ENCODE measurements at regions not wholly inside any gene's neighbourhood (a gene's known extent, or its start where the extent isn't known, plus 50 kb on each side); places are given as distances from the start of the nearest gene placed in this dataset.
"Not testable (repeated sequence)": the region's sequence is repeated elsewhere in the genome, so short reads cannot be mapped to it uniquely, and the experiment has no call there.

DNA sequence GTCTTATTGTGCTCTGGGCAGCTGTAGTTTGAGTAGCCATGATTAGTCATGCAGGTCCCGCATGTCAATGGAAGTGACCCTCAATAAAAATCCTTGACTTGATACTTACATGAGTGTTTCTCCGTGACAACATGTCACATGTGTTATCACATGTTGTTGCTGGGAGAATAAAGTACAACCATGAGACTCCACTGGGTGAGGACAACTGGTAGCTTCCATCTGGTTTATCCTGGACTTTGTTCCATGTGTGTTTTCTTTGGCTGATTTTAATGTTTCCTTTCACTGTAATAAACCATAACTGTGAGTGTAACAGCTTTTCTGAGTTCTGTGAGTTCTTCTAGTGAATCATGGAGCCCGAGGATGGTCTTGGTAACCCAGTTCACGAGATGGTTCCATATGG lies 63.1 kb upstream of the NDN start:
- DNase-seq (ENCODE audit: low read depth) = no peak

DNA sequence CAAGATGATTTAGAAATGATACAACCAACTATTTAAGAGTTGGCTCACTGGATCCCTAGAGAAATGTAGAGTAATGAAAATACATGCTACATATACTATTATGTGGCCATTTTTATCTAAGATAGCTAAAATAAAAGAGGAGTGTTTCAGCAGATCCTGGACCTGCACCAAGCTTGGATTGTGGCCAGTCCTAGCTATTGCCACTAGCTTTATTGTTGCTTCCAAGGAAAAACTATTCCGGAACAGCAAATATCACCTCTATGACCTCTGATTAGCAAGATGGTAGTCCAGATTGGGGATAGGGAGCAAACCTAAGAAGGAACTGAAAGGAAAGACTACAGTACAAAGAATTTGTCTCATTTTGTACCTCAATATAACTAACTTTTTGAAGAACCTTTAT lies 63.7 kb upstream of the NDN start:
- DNase-seq (ENCODE audit: low read depth) = no peak

DNA sequence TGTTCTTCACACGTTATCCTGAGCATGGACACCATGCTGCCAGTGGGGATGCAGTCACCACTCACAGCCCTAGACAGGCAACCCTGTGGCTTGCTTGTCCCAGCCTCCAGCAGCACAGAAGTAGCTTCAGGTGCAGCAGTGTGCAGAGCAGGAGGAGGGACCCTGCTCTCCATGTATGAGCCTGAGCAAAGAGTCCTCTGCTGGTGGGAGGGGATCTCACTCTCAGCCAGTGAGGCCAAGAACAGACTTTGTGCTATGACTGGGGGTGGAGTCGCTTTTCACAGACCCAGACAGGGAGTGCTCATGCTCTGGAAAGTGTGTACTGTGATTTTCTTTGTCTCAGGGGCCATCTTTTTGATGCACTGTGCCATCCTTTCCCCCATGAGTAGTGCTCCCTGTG lies 66.1 kb upstream of the NDN start:
- no peak for DNase-seq (ENCODE audit: low read depth)

DNA sequence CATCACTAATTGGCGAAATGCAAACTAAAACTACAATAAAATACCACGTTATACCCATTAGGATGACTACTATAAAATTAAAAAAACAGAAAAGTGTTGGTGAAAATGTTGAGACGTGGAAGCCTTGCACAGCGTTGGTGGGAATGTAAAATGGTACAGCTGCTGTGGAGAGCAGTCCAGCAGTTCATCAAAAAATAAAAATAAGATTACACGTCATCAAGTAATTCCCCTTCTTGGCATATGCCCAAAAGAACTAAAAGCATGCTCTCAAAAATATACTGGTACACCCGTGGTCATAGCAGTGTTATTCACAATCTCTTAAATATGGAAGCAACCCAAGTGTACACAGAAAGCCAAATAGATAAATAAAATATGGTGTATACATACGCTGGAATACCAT lies 71.8 kb upstream of the NDN start:
- DNase-seq (ENCODE audit: low read depth) = no peak

DNA sequence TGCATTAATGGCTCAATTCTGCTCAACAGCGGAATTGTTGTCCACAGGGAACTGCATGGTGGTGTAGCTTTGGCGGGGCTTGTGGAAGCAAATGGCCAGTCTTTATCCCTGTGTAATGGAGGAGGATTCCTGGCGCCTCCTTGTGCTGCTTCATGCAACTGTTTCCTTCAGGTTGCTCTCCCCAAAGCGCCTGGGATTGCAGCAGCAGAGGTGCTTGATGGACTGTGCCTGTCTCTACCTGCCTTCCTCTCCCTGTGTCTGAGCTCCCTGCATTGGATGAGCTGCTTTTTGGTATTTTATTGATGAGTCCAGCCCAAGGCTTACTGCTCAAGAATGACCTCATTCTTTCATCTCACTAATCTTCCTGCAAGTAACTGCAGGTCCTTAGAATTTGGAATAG lies 72.9 kb upstream of the NDN start:
- DNase-seq (ENCODE audit: low read depth) = no peak

DNA sequence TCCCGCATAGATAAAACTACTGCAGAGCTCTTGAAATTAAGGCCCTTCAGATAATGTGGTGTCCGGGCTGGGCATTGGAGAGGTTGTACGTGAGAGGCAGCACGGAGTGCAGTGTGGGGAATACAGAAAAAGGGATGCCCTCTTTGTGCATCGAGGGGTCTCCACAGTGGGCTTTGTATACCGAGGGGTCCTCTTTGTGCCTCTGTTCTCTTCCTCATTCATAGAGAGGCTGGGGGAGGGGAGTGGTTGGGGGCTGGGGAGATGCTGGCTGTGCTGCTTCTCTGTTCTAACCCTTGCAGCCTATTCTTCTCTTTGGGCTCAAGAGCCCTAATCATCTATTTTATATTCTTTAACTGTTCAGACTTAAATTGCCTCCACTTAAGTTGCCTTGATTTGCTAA lies 74.3 kb upstream of the NDN start:
- DNase-seq (ENCODE audit: low read depth) = no peak

DNA sequence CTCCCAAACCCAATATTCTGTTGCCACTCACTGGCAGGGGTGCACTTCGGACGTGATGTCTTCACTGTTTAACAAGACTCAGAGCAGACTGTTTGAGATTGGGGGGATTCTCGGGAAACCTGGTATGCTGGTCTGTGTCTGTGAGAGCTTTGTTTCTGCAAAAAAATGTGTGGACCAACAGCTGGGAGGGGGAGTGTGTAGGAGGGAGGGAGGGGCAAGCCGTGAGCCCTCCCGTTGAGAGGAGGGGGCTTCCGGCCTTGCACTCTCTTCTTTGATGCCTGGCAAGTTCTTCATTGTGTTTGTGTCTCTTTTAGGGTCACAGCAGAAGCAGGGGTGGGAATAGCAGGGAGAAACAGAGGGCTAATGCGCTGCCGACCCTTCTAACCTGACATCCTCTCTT lies 74.9 kb upstream of the NDN start:
- no peak for DNase-seq (ENCODE audit: low read depth)

DNA sequence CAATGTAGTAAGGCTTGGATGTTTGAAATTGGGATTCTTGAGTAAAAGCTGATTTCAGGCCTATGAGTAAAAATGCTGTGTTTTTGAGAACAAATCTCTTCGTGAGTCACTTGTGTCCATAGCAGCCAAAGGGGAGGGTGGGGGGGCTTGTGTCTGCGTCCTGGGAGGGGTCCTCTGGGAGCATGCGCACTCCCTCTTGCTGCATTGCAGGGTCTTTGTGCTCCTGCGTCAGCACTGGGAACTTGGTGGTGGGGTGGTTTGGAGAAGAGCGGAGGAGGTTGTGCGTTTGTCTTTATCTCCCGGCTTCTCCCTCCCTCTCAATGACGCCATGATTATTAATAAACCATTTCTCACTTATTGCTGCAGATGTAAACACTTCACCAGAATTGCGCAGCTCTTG lies 75.9 kb upstream of the NDN start:
- no peak for DNase-seq (ENCODE audit: low read depth)

DNA sequence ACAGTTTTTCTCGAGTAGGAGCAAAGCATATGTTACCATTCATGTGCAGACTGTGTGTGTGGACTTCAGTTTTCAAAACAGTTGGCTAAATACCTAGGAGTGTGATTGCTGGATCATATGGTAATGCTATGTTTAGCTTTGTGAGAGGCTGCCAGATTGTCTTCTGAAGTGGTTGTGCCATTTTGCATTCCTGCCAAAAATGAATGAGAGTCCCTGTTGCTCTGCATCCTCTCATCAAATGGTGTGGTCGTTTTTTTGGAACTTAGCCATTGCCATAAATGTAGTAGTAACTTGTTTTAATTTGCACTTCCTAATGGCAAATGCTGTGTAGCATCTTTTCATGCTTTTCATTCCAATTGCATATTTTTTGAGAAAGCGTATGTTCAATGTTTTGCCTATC lies 77.2 kb upstream of the NDN start:
- DNase-seq (ENCODE audit: low read depth) = no peak

DNA sequence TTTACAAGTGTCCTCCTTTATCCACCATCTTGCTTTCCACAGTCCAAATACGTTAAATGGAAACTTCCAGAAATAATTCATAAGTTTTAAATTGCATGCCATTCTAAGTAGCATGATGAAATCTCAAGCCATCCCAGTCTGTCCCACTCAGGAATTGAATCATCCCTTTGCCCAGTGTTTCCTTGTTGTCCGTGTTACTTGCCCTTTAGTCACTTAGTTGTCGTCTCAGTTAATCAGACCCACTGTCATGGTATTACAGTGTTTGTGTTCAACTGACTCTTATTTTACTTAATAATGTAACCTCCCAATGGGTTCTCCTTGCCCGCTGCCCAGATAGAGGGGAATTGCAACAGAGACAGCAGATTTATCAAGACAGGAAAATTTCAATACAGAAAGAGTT lies 77.6 kb upstream of the NDN start:
- DNase-seq (ENCODE audit: low read depth) = no peak

DNA sequence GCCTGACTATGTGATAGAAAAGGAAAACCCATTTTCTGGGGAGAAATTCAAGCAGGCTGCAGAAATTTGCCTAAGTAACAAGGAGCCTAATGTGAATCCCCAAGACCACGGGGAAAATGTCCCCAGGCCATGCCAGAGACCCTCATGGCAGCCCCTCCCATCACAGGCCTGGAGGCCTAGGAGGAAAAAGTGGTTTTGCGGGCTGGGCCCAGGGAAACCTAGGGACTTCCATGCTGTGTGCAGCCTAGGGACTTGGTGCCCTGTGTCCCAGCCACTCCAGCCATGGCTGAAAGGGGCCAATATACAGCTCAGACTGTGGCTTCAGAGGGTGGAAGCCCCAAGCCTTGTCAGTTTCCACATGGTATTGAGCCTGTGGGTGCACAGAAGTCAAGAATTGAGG lies 79.7 kb upstream of the NDN start:
- not testable (repeated sequence) for DNase-seq (ENCODE audit: low read depth)

DNA sequence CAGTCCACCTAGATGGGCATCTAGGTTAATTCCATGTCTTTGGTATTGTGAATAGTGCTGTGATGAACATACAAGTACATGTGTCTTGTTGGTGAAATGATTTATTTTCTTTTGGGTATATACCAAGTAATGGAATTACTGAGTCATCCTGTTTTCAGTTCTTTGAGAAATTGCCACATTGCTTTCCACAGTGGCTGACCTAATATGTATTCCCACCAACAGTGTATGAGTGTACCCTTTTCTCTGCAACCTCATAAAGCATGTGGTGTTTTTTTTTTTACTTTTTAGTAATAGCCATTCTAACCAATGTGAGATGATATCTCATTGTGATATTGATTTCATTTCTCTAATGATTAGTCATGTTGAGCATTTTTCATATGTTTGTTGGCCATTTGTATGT lies 86.0 kb upstream of the NDN start:
- DNase-seq (ENCODE audit: low read depth) = no peak

DNA sequence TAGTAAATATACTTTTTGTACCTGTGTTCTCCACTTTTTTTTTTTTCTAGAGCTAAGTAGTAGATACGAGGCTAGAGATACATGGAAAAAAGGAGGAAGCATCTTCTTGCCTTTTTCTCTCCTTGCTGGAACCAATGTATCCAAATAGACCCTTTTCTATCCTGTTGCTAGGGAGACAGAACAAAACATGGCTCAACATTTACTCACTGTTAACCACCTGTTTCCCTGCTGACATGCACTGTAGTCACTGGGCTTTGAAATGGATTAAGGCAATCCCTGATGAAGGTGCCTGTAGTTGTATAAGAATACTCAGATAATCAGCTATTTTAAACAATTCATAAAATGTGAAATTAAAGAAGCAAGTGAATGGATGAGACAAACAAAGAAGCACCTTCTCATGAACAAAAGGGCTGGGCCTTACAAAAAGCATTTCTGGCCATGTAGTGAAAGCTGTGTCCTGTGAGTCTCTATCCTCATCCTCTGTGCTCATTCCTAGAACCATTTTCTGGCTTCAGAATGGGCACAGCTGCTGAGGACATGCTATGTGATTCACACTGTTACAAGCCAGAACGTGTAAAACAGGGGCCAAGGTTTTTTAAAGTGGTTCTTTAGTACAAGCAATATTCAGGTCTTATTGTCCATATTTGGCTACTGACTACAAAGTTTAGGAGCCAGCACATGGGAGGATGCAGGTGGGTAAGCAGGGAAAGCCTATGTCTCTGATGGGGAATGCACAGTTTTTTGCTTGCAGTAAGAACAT lies 100.4 kb upstream of the NDN start:
- no peak for DNase-seq (ENCODE audit: low read depth)

DNA sequence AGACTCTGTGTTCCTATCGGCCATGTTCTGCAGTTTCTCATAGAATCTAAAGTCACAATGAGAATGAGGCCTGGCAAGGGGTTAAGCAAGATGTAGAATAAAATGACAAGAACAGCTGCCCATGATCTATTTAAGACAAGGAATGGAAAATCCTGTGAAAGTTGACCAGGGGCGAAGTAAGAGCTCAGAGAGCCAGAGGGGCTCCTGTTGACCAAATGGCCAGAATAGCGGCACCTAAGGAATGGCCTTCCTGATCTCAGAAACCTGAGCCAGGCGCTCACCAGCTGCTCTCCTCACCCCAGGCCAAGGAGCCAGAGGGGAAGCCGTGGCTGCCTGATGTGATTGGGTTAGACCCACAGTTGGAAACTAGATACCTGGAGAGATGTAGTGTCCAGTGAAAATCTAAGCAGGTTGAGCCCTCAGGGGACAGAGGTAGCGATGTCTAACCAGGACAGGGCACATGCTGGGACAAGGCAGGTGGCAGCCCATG lies 106.1 kb upstream of the NDN start:
- no peak for DNase-seq (ENCODE audit: low read depth)

DNA sequence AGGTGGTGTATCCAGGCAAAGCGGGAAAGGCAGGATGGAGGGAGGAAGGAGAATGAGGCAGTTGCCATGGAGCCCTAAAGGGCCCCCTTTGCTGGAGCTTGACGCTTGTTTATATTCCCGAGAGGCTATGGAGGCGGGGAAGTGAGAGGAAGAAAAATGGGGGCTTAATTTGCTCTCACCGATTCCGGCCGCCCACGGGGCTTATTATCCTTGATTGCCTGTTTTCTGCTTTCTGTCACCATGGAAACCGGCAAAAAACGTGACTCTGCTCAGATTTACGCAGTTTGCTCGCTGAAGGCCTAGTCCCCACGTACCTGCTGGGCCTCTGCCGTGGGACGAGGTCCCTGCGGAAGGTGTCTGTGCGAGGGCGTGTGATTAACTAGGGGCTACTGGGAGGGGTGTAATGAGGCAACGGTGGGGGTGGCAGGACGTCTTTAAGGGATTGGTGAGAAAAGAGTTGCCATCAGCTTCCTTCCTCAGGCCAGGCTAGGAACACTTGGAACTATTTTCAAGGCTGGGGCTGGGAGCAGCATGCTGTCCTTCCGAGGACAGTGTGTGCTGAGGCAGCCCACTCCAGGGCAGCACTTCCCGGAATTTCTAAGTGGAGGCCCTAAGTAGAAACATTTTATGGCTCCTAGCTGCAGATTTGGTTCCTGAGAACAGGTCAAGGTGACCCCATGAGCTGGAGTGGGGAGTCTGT lies 110.8 kb upstream of the NDN start:
- no peak for DNase-seq (ENCODE audit: low read depth)

DNA sequence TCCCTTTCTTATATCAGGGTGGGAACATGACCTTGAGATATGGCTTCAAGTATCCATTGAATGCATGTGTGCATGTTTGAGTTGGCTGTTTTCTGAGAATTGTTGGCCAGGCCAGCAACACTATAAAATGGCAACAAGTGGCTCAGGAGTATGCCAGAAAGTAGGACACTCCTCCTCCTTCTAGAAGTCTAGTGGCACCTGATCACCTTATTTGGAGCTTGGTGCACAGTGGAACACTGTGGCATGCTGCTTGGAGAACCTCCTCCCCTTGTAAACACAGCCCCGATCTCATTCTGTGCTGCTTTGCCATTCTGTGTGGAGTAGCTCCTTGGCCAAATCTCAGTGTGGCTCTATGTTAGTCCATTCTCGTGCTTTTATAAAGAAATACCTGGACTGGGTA lies 114.8 kb upstream of the NDN start:
- DNase-seq (ENCODE audit: low read depth) = no peak

DNA sequence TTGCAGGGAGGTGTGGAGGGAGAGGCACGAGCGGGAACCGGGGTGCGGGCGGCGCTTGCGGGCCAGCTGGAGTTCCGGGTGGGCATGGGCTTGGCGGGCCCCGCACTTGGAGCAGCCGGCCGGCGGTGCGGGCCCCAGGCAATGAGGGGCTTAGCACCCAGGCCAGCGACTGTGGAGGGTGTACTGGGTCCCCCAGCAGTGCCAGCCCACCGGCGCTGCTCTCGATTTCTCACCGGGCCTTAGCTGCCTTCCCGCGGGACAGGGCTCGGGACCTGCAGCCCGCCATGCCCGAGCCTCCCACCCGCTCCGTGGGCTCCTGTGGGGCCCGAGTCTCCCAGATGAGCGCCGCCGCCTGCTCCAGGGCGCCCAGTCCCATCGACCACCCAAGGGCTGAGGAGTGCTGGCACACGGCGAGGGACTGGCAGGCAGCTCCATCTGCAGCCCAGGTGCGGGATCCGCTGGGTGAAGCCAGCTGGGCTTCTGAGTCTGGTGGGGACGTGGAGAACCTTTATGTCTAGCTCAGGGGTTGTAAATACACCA lies 115.9 kb upstream of the NDN start:
- not testable (repeated sequence) for DNase-seq (ENCODE audit: low read depth)

DNA sequence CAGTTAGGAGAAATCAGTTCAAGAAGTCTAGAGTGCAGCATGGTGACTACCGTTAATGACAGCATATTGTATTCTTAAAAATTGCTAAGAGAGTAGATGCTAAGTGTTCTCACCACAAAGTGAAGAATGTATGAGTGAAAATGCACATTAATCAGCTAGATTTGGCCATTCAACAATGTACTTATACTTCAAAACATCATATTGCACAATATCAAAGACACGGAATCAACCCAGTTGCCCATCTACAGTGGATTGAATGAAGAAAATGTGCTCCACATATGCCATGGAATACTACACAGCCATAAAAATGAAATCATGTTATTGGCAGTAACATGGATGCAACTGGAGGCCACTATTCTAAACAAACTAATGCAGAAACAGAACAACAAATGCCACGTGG lies 119.9 kb upstream of the NDN start:
- no peak for DNase-seq (ENCODE audit: low read depth)

DNA sequence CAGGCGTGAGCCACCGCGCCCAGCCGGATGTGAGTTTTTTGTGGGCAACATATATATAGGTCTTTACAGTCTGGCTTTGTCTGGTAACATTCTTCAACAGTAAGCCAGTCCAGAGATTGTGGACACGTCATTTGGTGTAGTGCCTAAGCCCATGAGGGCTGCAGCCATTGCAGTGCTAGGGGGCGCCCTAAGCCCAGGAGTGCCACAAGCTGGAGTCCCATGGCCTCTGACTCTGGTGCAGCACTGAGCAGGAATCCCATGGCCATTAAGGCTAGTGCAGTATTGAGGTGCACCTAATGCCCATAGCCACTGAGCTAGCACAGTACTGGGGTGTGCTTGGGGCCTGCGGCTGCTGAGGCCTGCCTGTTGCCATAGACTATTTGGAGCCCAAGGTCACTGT lies 136.4 kb upstream of the NDN start:
- DNase-seq (ENCODE audit: low read depth) = peak; percentile 56

DNA sequence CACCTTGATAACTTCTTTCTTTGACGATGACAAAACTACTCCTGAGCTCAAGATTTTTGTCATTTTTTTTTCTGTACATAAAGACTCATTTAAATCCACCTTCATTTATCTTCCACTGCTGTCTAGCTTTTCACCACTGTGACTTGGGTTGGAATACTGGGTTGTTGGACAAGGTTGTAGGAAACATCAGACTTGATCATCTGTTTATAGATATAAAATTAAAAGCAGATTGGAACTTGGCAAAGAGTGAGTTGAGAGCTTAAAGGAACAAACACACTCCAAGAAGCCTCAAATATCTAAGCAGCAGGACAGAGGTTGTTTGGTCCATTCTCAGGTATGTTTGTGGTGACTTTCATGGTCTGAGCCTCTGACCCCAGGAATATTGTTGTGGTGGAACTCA lies 141.7 kb upstream of the NDN start:
- DNase-seq (ENCODE audit: low read depth) = no peak

DNA sequence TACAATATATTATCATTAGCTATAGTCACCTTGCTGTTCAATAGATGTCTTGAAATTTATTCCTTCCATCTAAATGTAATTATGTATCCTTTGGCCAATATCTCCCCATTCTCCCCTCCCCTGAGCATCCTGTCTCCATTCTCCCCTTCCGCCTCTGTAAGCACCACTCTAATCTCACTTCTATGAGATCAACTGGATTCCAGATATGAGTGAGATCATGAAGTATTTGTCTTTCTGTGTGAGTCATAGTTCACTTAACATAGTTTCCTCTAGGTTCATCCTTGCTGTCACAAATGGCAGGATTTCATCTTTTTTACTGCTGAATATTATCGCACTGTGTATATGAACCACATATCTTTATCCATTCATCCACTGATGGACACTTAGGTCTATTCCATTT lies 148.8 kb upstream of the NDN start:
- DNase-seq (ENCODE audit: low read depth) = no peak

DNA sequence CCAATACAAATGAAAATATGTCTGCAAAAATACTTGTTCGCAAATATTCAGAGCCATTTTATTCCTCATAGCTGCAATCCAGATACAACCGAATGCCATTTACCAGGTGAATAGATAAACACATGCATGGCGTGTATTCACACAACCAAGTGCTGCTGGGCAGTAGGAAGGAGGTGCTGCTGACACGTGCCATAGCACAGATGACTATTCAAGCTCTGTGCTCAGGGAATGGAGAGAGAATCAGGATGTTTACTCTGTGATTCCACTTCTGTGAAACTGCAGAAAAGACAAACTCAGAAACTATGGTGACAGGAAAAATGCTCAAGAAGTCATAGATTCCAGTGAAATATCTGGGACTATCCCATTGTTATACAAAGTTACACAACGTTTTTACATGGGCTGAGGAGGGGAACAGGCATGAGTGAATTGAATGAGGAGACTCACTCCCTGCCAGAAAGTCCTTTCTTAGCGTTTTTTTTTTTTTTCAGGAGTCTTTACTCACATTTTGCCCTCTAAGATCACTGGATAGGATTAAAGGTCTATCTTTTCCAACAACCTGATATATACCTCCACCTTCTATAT lies 152.9 kb upstream of the NDN start:
- no peak for DNase-seq (ENCODE audit: low read depth)

DNA sequence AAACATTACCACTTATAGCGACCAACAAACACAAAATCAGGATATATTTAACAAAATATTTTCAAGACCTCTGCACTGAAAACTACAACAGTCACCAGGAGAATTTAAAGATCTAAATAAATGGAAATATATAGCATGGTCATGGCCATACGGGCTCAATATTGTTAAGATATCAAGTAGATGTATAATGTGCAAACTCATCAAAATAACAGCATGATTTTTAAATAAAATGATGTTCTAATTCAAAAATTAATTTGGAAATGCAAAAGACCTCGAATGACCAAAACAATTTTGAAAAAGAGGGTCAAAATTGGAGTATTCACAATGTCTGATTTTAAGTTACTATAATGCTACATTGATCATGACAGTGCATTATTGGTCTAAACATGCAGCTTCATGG lies 159.1 kb upstream of the NDN start:
- no peak for DNase-seq (ENCODE audit: low read depth)

Data from HT1080 (cell line).